SK-N-SH treated with all-trans-retinoic acid at 6 μM for 48 hours (cell line): ENCODE measurements at regions not wholly inside any gene's neighbourhood (a gene's known extent, or its start where the extent isn't known, plus 50 kb on each side); places are given as distances from the start of the nearest gene placed in this dataset.
A peak's percentile ranks its signal among the peaks of the same experiment; 100 is the strongest.

Source experiments
- CSDC2 ChIP-seq: fragments of 250-450 bp; sonication (Bioruptor Pico); IDR thresholded peaks from 2 replicates; pipeline ENCODE4 v1.5.0; 2020; ENCODE audit warnings: mild to moderate bottlenecking, moderate library complexity
- GLIS3 ChIP-seq: fragments of 250-450 bp; sonication (Bioruptor Pico); IDR thresholded peaks from 2 replicates; pipeline ENCODE4 v1.5.0; 2020; ENCODE audit warnings: mild to moderate bottlenecking, moderate library complexity
- RARB ChIP-seq: fragments of 250-450 bp; sonication (Bioruptor Pico); IDR thresholded peaks from 2 replicates; pipeline ENCODE4 v1.8.0; 2021; ENCODE audit warnings: mild to moderate bottlenecking, moderate library complexity
- SNAI2 ChIP-seq: fragments of 250-450 bp; sonication (Bioruptor Pico); IDR thresholded peaks from 2 replicates; pipeline ENCODE4 v1.5.0; 2020; ENCODE audit warnings: mild to moderate bottlenecking, moderate library complexity
- ZC3H10 ChIP-seq: fragments of 250-450 bp; sonication (Bioruptor Pico); IDR thresholded peaks from 2 replicates; pipeline ENCODE4 v1.5.1; 2021; ENCODE audit warnings: mild to moderate bottlenecking, moderate library complexity
- ZNF565 ChIP-seq: fragments of 450-650 bp; formaldehyde crosslinking; conservative IDR thresholded peaks from 2 replicates; pipeline ENCODE4 v1.5.0; 2020; ENCODE audit warnings: low read depth, mild to moderate bottlenecking, moderate library complexity
- ZNF70 ChIP-seq: fragments of 450-650 bp; formaldehyde crosslinking; IDR thresholded peaks from 2 replicates; pipeline ENCODE4 v1.5.0; 2020; ENCODE audit warnings: mild to moderate bottlenecking, moderate library complexity
- ZNF8 ChIP-seq: fragments of 450-650 bp; formaldehyde crosslinking; IDR thresholded peaks from 2 replicates; pipeline ENCODE4 v1.5.0; 2020; ENCODE audit warnings: mild to moderate bottlenecking, moderate library complexity
- TF ChIP-seq, protein P1 (sequence below): fragments of 250-450 bp; sonication (Bioruptor Pico); IDR thresholded peaks from 2 replicates; pipeline ENCODE4 v1.8.0; 2020; ENCODE audit warnings: mild to moderate bottlenecking, moderate library complexity, borderline replicate concordance

DNA sequence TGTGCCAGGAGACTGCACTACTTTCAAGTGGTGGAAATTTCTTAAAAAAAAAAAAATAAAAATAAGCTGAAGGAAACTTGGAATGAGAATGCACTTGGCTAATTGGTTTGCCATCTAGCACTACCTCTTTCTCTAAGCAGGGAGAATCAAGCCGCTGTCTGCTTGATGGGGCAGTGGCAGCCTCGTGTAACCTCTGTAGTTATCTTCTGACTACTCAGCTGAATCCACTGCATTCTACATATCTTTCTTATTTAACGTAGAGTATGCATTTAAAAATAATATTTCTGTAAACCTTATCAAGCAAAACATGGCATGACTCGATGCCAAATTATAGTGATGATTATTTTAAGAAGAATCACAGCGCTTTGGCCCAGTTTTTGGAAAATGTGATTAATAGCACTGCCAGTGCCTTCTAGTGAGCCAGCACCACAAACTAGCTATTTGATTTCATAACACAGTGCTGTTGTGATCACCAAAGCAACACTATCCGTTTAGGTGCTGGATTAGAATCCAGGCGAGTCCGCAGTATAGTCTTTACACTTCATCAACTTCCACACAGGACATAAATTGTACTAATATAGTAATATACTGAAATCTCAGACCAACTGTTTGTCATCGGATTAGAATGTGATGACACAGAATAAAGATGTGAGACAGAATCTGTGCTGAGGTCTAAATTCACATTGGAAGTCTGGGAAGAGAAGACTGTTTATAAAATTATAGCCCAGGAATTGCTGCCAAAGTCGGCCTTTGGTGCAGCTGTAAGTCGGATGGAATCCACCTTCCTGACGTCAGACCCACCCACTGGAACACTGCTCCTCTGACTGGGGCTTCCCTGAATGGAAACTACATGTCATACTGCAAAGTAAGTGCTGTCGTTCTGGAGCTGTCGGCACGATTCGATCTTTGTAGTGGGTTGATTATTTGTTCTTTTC is 136.5 kb upstream of the ETAA1 start:
- TF ChIP-seq SNAI2 (CRISPR knock-in tag) = no peak
- TF ChIP-seq ZNF8 (CRISPR knock-in tag) = no peak
- 0 out of 2 replicates have a peak, but pooled peaks have one; percentile 17 for TF ChIP-seq ZC3H10 (CRISPR knock-in tag)
- TF ChIP-seq, protein P1, sequence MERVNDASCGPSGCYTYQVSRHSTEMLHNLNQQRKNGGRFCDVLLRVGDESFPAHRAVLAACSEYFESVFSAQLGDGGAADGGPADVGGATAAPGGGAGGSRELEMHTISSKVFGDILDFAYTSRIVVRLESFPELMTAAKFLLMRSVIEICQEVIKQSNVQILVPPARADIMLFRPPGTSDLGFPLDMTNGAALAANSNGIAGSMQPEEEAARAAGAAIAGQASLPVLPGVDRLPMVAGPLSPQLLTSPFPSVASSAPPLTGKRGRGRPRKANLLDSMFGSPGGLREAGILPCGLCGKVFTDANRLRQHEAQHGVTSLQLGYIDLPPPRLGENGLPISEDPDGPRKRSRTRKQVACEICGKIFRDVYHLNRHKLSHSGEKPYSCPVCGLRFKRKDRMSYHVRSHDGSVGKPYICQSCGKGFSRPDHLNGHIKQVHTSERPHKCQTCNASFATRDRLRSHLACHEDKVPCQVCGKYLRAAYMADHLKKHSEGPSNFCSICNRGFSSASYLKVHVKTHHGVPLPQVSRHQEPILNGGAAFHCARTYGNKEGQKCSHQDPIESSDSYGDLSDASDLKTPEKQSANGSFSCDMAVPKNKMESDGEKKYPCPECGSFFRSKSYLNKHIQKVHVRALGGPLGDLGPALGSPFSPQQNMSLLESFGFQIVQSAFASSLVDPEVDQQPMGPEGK = no peak
- TF ChIP-seq CSDC2 (CRISPR knock-in tag) = no peak
- TF ChIP-seq GLIS3 = no peak
- TF ChIP-seq ZNF70 (CRISPR knock-in tag) = no peak
- no peak for TF ChIP-seq ZNF565 (CRISPR knock-in tag)
- no peak for TF ChIP-seq RARB (CRISPR knock-in tag)
